Neutrophil (primary cell): ENCODE measurements at regions not wholly inside any gene's neighbourhood (a gene's known extent, or its start where the extent isn't known, plus 50 kb on each side); places are given as distances from the start of the nearest gene placed in this dataset.
"Not testable (repeated sequence)": the region's sequence is repeated elsewhere in the genome, so short reads cannot be mapped to it uniquely, and the experiment has no call there.

Source experiments
- H3K27ac ChIP-seq: fragments of 200-600 bp; sonication (generic); 2 replicates; pipeline ENCODE4 v1.5.1; 2016; ENCODE audit warnings: mild to moderate bottlenecking, moderate library complexity
- H3K27me3 ChIP-seq: fragments of 200-600 bp; sonication (generic); 2 replicates; pipeline ENCODE4 v1.6.0; 2016; ENCODE audit warnings: mild to moderate bottlenecking
- H3K36me3 ChIP-seq: fragments of 200-600 bp; sonication (generic); 2 replicates; pipeline ENCODE4 v1.5.1; 2017
- H3K4me1 ChIP-seq, 2 experiments: fragments of 200-600 bp in 1 of 2; sonication (generic) in 1 of 2; 1 replicate in 1 of 2; 2 replicates in 1 of 2; pipeline versions ENCODE4 v1.5.1 to v1.6.1; 2013 to 2016; ENCODE audit warnings: low read depth in 1 of 2, low read length in 1 of 2, mild to moderate bottlenecking in 1 of 2, moderate library complexity in 1 of 2; ENCODE audit not compliant: control insufficient read depth in 1 of 2, insufficient read depth in 1 of 2
- H3K4me3 ChIP-seq, 2 experiments: fragments of 200-600 bp in 1 of 2; sonication (generic) in 1 of 2; 1 replicate in 1 of 2; 2 replicates in 1 of 2; pipeline ENCODE4 v1.5.1; 2013 to 2016; ENCODE audit warnings: low read depth in 1 of 2, low read length in 1 of 2, mild to moderate bottlenecking in 1 of 2, moderate library complexity in 1 of 2
- H3K9me3 ChIP-seq: fragments of 200-600 bp; sonication (generic); 2 replicates; pipeline ENCODE4 v1.5.1; 2016
- CTCF ChIP-seq: fragments of 200-600 bp; sonication (generic); IDR thresholded peaks from 2 replicates; pipeline ENCODE4 v1.5.1; 2016; ENCODE audit warnings: antibody characterized with exemption

DNA sequence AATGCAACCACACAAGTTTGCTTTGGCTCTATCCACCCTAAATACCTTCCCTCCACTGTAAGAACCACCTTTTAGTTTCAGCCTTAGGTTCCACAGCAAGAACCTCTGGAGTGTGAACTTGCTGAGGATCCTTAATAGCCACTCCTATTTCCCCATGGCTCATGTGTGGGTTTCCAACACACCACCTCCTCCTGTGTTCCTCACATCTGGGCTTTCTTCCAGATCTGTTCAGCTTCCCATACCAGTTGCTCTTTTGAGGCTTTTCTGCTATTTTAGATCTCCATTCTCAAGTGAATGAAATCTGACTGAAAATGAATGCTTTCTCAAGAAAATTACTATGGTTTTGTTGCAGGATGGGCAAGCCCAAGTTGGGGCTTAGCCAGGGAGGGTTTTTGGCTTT is 104.8 kb upstream of the MIR17HG start:
- no peaks in the 10 kb centered on the region for H3K36me3 ChIP-seq
- no peak overlapping the region for H3K27ac ChIP-seq

DNA sequence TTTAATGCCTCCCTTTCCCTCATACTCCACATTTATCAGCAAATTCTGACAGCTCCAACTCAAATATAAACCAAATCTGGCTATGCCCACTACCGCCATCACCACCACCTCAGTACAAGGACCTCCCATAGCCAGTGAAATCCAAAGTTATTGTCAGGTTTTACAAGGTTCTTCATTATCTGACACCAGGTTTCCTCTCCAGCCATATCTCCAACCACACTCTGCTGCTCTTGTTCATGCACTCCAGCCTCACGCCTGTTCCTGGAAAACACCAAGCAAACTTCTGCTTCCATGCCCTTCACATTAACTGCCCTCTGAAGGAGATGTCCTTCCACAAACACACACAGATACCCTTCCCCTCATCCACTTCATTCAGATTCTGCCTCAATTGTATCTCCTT is 102.2 kb upstream of the MIR17HG start:
- Histone ChIP-seq H3K4me3 (no peak overlapping the region), H3K4me1 (no peaks in the 10 kb centered on the region), H3K27ac (no peak overlapping the region), H3K9me3 (no peaks in the 10 kb centered on the region), H3K27me3 (no peaks in the 10 kb centered on the region), H3K36me3 (no peaks in the 10 kb centered on the region)
- no peak for TF ChIP-seq CTCF

More for the DNA sequence above, 104.8 kb upstream of the MIR17HG start:
- TF ChIP-seq CTCF, result no peak
- no peak overlapping the region for H3K4me3 ChIP-seq
- H3K27me3 ChIP-seq, result no peaks in the 10 kb centered on the region
- H3K4me1 ChIP-seq, result no peaks in the 10 kb centered on the region
- no peaks in the 10 kb centered on the region for H3K9me3 ChIP-seq

DNA sequence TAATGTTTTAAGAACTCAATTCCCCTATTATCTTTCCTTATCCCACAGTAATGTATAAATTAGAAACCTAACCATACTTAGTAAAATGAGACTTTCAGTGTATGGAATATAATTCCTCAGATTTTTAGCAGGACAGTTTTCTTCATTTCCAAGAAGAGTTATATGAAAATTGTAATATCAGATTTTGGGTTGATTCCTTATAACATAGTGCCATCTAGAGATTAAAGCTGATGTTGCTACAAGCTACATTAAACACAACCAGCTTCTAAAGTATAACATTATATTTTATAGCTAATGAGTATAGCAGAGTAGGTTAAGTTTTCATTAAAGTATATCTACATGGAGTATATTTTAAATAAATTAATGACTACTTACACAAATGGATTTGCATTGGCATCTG is 99.7 kb upstream of the MIR17HG start:
- TF ChIP-seq CTCF, result no peak
- no peaks in the 10 kb centered on the region for H3K9me3 ChIP-seq
- no peaks in the 10 kb centered on the region for H3K36me3 ChIP-seq
- no peak overlapping the region for H3K27ac ChIP-seq
- no peak overlapping the region for H3K4me3 ChIP-seq
- H3K4me1 ChIP-seq, result no peaks in the 10 kb centered on the region
- H3K27me3 ChIP-seq, result no peaks in the 10 kb centered on the region

GRCh38 chr13:91248249-91248648 is 99.2 kb upstream of the MIR17HG start:
- Histone ChIP-seq H3K9me3 (no peaks in the 10 kb centered on the region), H3K27me3 (no peaks in the 10 kb centered on the region), H3K27ac (no peak overlapping the region), H3K4me1 (no peaks in the 10 kb centered on the region), H3K36me3 (no peaks in the 10 kb centered on the region), H3K4me3 (no peak overlapping the region)
- no peak for TF ChIP-seq CTCF

DNA sequence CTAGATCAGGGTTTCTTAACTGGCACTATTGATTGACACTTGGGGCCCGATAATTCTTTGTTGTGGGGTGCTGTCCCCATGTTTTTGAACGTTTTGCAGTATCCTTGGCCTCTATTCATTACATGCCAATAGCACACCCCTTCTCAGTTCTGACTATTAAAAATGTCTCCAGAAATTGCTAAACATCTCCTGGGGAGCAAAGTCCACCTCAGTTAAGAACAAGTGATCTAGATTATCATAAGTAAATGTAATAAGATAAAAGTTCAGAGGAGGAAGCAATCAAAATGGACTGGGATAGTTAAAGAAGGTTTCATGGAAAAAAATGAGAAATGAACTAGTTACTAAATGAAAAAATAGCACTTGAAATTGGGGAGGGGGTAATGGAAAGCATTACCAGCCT is 98.1 kb upstream of the MIR17HG start:
- no peaks in the 10 kb centered on the region for H3K27me3 ChIP-seq
- no peaks in the 10 kb centered on the region for H3K9me3 ChIP-seq
- TF ChIP-seq CTCF, result no peak
- H3K36me3 ChIP-seq, result no peaks in the 10 kb centered on the region
- H3K4me1 ChIP-seq, result no peaks in the 10 kb centered on the region
- H3K27ac ChIP-seq, result no peak overlapping the region
- H3K4me3 ChIP-seq, result no peak overlapping the region

GRCh38 chr13:91249861-91250260 is 97.6 kb upstream of the MIR17HG start:
- no peak overlapping the region for H3K4me3 ChIP-seq
- H3K27ac ChIP-seq, result no peak overlapping the region
- H3K27me3 ChIP-seq, result no peaks in the 10 kb centered on the region
- no peaks in the 10 kb centered on the region for H3K36me3 ChIP-seq
- no peak for TF ChIP-seq CTCF
- no peaks in the 10 kb centered on the region for H3K4me1 ChIP-seq
- no peaks in the 10 kb centered on the region for H3K9me3 ChIP-seq

DNA sequence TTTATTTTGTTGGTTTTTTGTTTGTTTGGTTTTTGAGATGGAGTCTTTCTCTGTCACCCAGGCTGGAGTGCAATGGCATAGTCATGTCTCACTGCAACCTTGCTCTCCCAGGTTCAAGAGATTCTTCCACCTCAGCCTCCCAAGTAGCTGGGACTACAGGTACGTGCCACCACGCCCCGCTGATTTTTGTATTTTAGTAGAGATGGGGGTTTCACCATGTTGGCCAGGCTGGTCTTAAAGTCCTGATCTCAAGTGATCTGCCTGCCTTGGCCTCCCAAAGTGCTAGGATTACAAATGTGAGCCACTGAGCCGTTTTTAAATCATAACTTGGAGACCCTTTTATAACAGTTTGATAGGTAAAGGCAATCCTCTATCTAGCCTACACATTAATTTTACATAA is 95.9 kb upstream of the MIR17HG start:
- not testable (repeated sequence) for H3K27ac ChIP-seq, H3K4me1 ChIP-seq, H3K36me3 ChIP-seq, H3K27me3 ChIP-seq, H3K4me3 ChIP-seq, H3K9me3 ChIP-seq
